Thoracic aorta (tissue), 2 donors: ENCODE measurements at regions not wholly inside any gene's neighbourhood (a gene's known extent, or its start where the extent isn't known, plus 50 kb on each side); places are given as distances from the start of the nearest gene placed in this dataset.

Source experiments
- ATAC-seq: fragments of 150-250 bp; one replicate; pipeline ENCODE4 v1.8.0; 2017; ENCODE audit warnings: low read depth; ENCODE audit not compliant: insufficient number of reproducible peaks, low FRiP score
- DNase-seq: peaks from one replicate; pipeline ENCODE4 v3.0.0-alpha.2; 2020; ENCODE audit warnings: low spot score
- H3K27ac ChIP-seq, 2 donors: fragments of 200-600 bp; sonication (generic); 1 replicate in 1 of 2; 2 replicates in 1 of 2; pipeline ENCODE4 v1.5.1; 2016; ENCODE audit warnings: mild to moderate bottlenecking in 2 of 2, moderate library complexity in 2 of 2
- H3K27me3 ChIP-seq: fragments of 200-600 bp; sonication (generic); replicated peaks from 2 replicates; pipeline ENCODE4 v1.6.0; 2016; ENCODE audit warnings: mild to moderate bottlenecking; ENCODE audit not compliant: insufficient read depth
- H3K36me3 ChIP-seq: fragments of 200-600 bp; sonication (generic); one replicate; pipeline ENCODE4 v1.5.1; 2016
- H3K4me1 ChIP-seq, 2 donors: fragments of 200-600 bp; sonication (generic); 1 replicate in 1 of 2; 2 replicates in 1 of 2; pipeline versions ENCODE4 v1.5.1 to v1.6.0; 2016; ENCODE audit warnings: low read depth in 2 of 2, mild to moderate bottlenecking in 1 of 2; ENCODE audit not compliant: control insufficient read depth in 1 of 2
- H3K4me3 ChIP-seq: fragments of 200-600 bp; sonication (generic); 2 replicates; pipeline ENCODE4 v1.5.1; 2016; ENCODE audit warnings: mild to moderate bottlenecking
- H3K9me3 ChIP-seq: fragments of 200-600 bp; sonication (generic); 2 replicates; pipeline ENCODE4 v1.5.1; 2016
- TF ChIP-seq, protein P1 (sequence below): fragments of 200-600 bp; sonication (generic); IDR thresholded peaks from one replicate; pipeline ENCODE4 v1.5.1; 2019; ENCODE audit warnings: antibody characterized with exemption

- Histone ChIP-seq H3K9me3 (no peaks in the 10 kb centered on the region), H3K27ac (no peak overlapping the region), H3K4me3 (no peak overlapping the region), H3K27me3 (no peaks in the 10 kb centered on the region), H3K4me1 (peaks cover 0 to 16% of the 10 kb centered on the region in 2 donors), H3K36me3 (no peaks in the 10 kb centered on the region)
- DNase-seq (no peak), ATAC-seq (no peak)
- TF ChIP-seq, protein P1, sequence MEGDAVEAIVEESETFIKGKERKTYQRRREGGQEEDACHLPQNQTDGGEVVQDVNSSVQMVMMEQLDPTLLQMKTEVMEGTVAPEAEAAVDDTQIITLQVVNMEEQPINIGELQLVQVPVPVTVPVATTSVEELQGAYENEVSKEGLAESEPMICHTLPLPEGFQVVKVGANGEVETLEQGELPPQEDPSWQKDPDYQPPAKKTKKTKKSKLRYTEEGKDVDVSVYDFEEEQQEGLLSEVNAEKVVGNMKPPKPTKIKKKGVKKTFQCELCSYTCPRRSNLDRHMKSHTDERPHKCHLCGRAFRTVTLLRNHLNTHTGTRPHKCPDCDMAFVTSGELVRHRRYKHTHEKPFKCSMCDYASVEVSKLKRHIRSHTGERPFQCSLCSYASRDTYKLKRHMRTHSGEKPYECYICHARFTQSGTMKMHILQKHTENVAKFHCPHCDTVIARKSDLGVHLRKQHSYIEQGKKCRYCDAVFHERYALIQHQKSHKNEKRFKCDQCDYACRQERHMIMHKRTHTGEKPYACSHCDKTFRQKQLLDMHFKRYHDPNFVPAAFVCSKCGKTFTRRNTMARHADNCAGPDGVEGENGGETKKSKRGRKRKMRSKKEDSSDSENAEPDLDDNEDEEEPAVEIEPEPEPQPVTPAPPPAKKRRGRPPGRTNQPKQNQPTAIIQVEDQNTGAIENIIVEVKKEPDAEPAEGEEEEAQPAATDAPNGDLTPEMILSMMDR, result no peak
Observed at GRCh38 chr13:50463719-50464118, 379.8 kb downstream of the DLEU7 start.

GRCh38 chr13:50464349-50465251 is 378.9 kb downstream of the DLEU7 start:
- Histone ChIP-seq H3K27ac (no peak overlapping the region), H3K4me1 (peaks cover 0 to 16% of the 10 kb centered on the region in 2 donors), H3K36me3 (no peaks in the 10 kb centered on the region), H3K4me3 (no peak overlapping the region), H3K9me3 (no peaks in the 10 kb centered on the region), H3K27me3 (no peaks in the 10 kb centered on the region)
- DNase-seq, result no peak
- no peak for ATAC-seq
- TF ChIP-seq, protein P1, result no peak

DNA sequence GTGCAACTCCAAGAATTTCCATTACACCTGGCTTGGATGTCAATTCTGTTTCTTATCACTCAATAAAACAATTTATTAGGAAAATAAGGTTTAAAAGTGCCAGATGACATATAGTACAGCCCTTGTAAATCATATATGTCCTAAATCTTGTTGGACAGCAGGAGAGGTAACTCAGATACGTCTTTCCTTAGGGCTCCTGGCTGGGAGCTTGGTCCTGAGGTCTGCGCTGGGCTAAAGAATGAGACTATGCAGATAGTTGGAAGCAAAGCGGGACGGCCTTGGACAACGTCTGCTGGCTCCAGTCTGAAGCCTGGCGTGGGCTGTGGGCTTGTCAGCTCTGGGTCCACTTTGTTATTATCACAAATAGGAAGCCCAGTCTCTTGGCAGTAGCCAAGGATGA is 377.0 kb downstream of the DLEU7 start:
- Histone ChIP-seq H3K4me3 (no peak overlapping the region), H3K9me3 (no peaks in the 10 kb centered on the region), H3K4me1 (peaks cover 0 to 16% of the 10 kb centered on the region in 2 donors), H3K27me3 (no peaks in the 10 kb centered on the region), H3K36me3 (no peaks in the 10 kb centered on the region), H3K27ac (no peak overlapping the region)
- TF ChIP-seq, protein P1, result no peak
- ATAC-seq (no peak), DNase-seq (no peak)

GRCh38 chr13:50467156-50468110 is 376.1 kb downstream of the DLEU7 start:
- H3K9me3 ChIP-seq, result no peaks in the 10 kb centered on the region
- H3K27ac ChIP-seq, result no peak overlapping the region
- no peak overlapping the region for H3K4me3 ChIP-seq
- TF ChIP-seq, protein P1, result no peak
- H3K27me3 ChIP-seq, result no peaks in the 10 kb centered on the region
- no peak for ATAC-seq
- H3K4me1 ChIP-seq, result peaks cover 0 to 16% of the 10 kb centered on the region in 2 donors
- no peaks in the 10 kb centered on the region for H3K36me3 ChIP-seq
- no peak for DNase-seq
